Suppressor macrophage treated with lipopolysaccharide for 4 hours (primary cell): ENCODE measurements at regions not wholly inside any gene's neighbourhood (a gene's known extent, or its start where the extent isn't known, plus 50 kb on each side); places are given as distances from the start of the nearest gene placed in this dataset.
"Not testable (repeated sequence)": the region's sequence is repeated elsewhere in the genome, so short reads cannot be mapped to it uniquely, and the experiment has no call there.

ENCODE experiments used
- DNase-seq: peaks from one replicate; pipeline ENCODE4 v3.0.0-alpha.2; 2020

DNA sequence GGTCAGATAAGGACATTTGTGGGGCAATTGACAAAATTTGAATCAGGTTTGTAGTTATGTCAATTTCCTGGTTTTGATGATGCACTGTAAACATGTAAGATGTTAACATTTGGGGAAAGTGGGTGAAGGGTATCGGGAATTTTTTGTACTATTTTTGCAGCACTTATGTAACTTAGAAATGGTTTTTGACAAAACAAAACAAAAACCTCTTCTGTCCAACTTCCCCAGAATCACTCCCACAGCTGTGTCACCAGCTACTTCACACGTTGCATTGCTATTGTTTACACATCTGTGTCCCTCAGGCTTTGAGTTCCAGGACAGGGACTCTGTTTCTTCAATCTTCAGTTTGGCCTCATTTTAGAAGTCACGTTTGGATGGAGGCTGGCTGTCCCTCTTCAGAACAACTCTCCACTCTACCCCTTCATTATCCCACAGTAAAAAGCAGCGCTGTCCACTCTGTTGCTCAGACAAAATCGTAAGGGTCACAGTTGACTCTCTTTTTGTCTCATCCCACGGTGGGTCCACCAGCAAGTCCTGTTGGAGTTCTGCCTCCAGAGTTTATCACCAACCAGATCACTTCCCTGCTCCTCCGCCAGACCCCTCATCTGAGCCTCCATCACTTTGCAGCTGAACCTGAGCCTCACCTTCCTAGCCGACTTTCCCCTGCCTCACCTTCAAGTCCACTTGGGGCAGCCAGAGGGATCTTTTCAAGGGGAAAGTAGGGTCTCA, 63.2 kb downstream of the NENF start:
- peak; percentile 91 for DNase-seq

DNA sequence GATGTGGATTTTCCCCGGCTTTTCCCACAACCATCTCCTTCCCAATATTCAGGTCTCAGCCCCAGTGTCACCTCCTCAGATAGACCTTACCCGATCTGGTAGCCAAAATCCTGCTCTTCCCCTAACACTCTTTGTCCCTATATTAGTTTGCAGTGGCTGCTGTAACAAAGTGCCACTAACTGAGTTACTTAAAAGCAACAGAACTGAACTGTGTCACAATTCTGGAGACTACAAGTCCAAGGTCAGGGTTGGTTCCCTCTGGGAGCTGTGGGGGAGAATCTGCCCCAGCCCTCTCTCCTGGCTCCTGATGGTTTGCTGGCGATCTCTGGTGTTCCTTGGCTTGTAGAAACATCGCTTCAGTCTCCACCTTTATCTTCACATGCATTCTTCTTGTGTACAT, 64.0 kb downstream of the NENF start:
- DNase-seq, result peak; percentile 56

DNA sequence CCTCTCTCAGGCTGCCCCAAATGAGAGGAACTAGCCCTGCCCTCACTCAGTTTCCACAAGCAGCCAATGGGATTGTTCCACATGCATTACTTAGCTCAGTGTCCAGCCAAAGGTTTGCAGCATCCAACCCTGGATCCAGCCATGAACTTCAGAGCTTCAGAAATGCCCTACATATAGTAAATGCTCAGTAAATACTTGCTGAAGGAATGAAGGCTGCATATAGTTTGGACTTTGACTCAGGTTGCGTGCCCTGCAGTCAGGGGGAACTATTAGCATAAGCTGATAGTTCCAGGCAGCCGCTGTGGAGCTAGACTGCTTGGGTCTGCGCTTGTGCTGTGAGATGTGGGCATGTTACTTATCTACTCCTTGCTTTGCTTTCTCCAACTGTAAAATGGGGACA, 64.8 kb downstream of the NENF start:
- DNase-seq, result no peak

DNA sequence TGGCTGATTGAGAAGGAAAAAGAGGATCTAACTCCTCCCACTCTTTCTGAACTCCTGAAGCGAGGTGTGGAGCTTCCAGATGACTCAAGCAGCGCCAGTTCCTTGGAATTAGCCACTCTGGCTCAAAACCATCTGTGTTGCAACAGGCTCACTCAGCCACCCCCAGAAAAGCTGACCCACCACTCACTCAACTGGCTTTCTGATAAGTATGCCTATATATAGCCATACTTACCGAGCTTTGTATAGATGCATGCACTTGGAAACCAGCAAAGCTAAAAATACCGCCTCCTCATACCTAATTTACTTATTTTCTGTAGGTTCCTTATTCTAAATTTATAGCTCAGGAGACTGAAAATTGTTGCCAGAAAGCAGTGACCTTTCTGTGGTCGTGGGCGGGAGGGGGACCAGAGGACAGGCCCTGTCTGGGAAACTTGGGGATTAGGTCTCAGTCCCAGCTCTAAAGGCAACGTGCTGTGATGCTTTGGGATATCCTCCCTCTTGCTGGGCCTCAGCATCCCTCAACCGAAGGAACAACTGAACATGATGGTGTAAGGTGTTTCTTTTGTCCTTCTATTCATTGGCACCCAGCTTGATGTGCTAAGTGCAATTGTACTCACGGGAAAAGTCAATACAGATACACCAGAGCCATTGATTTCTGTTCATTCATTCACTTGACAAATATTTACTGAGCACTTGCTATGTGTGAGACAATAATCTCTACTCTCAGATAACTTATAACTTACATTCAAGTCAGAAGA, 65.7 kb downstream of the NENF start:
- peak; percentile 89 for DNase-seq

DNA sequence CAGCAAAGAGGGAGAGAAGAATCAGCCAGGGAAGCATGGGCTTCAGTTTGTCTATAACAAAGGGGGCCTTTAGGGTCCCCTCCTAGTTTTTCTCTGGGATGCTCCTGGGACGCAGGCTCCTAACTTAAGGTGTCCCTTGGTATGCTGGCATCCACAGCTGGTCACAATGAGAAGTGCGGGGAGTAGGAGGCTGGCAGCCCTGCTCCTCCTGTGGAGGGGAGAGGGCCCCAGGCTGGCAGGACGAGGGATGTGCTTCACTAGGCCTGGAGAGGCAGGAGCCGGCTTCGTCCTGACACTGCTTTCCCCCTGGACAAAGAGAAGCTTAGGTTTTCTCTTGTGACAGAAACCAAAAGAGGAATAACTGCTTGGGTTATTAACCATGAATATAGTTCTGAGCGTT, 67.6 kb downstream of the NENF start:
- no peak for DNase-seq

DNA sequence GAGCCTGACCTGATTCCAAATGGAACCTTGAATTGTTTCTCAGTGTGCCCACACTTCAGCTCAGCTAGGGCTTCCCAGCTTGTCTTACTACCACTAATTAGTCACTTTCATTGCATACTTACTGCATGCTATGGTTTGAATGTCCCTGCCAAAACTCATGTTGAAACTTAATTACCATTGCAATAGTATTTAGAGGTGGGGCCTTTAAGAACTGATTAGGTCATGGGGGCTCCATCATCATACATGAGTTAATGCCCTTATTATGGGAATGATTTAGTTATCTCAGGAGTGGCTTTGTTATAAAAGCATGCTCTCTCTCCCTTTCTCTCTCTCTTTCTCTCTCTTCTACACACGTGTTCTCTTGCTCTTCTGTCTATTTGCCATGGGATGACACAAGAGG, 68.3 kb downstream of the NENF start:
- DNase-seq, result peak; percentile 75

DNA sequence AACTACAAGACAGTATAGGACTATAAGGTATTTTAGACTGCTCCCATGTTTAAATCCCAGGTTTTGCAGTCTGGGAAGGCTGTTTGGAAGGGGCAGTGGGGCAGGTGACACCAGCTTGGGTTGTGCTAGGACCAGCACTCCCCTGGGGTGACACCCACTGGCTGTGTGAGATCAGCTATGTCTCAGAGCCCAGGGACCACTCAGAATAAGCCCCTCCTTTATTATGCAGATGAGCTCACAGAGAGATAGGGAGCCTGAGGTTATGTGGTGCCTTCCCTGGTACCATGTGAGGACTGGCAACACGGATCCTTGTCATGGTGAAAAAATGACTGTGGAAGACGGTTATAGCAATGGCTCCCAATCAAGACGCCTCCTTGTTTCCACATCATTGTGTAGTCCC, 71.0 kb downstream of the NENF start:
- no peak for DNase-seq

DNA sequence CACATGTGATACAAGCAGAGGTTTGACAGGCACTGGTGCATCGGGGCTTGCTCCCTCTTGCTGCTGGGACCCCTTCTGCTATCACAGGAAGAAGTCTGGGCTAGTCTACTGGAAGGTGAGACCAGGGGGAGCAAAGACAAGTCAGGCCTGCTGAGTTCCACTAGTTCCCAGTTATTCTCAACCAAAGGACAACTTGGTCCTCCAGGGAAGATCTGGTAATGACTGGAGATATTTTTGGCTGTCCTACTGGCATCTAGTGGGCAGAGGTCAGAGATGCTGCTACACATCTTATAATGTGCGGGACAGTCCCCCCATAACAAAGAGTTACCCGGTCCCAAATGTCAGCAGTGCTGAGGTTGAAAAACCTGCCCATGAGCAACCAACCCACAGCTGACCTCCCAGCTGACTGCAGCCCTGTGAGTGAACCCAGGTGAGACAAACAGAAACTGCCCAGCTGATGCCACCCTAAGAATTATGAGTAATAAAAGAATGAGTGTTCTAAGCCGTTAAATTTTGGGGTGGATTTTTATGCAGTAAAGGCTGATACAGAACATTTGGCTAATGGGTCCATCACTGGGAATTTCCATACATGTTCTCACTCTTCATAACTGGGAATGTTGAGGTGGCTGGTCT, 71.6 kb downstream of the NENF start:
- no peak for DNase-seq

DNA sequence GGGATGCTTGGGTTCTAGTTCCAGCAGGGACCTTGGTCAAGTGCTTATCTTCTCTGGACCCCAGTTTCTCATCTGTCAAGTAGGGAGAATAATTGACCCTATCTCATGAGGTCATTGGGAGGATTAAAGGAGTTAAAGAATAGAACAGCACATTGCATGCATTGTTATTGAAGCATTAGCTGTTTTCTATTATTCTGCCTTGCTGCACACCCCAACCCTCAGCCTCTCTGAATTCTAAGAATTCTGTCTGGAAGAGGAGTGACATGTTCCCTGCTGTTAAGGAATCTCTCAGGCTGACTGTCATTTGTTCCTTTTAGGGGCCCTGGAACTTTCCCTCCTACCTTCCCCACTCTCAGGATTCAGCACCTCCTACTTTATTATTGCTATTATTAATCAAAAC, 73.9 kb downstream of the NENF start:
- no peak for DNase-seq

DNA sequence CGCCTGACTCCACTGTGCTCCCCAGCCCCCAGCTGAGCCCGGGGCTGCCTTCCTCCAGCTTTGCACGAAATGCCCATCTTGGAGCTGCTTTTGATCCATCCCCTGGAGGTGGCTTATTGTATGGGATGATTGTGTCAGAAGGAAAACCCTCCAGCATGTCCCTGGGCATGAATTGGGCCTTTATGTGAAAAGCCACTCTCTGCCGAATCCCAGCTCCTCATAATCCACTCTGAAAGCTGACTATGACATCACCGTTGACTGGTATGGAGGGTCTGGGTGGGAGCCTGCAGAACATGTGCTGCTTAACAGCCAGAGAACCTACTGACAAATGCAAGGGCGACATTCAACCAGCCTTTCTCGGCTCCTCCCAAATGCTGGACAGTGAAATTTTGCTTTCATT, 74.6 kb downstream of the NENF start:
- DNase-seq, result no peak

DNA sequence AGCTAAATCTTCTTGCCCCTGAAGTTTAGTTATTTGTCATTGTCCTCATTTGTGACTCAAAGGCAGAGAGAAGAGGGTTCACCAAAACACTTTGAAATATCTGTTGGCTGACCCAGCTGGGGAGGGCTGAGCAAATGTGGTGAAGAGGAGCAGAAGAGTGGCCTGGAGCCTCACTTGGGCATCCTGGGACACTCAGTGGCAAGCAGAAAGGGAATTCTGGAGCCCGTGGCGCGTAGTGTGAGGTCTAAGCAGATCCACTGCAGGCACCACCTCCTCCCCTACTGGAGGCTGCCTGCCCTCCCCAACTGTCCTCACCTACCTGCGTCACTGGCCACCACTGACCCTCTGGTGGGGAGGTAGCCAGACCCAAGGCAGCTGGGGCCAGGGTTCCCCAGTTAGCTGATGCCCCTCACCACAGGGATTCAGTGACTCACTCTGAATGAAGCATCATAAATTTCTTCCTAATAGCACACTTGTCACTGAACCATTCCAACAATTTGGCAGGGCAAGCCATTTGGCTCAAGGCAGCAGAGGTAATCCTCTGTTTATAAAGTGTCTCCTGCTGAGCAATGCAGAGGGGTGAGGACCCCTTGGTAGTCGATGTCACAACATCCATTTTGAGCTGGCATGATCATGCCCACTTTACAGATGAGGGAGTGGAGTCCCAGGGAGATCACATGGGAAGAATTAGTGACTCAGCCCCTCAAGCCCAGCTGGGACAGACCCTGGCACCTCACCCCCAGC, 80.3 kb downstream of the NENF start:
- DNase-seq, result no peak

DNA sequence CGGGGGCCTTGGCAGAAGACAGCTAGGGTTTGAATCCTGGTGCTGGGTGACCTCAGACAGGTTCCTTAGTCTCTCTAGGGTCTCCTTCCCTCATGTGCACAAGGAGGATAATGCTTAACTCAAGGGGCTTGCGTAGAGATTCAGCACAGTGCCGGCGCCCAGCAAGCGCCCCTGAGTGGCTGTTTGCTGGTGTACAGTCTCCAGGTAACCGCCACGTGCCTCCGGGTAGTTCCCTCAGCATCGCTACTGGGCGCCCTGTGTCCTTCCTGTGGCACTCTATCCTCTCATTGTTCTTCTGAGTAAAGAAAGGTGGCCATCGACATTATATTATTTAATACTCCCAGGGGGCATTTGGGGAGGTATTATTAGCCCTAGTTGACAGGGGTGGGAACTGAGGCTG, 80.9 kb downstream of the NENF start:
- no peak for DNase-seq

DNA sequence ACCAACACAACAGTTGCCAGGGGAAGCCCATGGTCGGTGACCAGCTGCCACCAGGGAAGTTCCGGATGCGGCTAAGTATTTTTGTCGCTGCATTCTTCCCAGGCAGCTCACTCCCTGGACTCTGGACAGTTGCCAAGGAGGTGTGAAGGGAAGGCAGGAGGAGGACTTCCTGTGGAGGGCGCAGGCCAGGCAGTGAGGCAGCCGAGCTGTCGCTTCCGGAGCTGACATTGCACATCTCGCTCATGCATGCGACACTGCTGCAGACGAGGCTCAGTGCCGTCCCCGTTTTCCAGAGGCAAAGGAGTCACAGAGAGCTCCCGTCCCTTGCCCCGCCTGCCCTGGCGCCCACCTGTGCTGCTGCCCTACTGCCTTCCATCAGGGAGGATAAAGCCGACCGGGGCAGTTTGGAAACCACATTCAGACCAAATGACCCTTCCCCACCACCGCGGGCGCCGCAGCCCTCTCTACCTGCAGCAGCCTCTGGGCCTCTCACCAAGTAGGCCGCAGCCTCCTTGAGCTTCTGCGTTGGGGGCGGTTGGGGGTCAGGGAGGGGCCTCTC, 81.4 kb downstream of the NENF start:
- no peak for DNase-seq

DNA sequence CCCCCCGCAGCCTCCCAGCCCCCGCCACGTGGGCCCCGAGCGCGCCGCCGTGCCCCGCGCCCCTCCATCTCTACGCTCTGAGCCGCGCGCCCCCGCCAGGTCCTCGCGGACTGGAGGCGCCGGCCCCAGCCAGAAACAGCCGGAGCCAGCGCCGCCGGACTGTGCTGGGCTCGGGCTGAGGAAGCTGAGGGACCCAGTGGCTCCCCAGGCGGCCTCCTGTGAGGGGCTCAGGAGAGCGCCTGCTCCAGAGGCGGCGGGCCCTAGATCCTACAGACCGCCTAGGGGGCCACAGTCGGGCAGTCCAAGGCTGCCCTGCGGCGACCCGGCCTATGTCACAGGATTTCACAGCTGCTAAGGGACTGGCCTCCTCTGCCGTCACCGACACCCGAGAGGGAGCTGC, 82.1 kb downstream of the NENF start:
- no peak for DNase-seq

DNA sequence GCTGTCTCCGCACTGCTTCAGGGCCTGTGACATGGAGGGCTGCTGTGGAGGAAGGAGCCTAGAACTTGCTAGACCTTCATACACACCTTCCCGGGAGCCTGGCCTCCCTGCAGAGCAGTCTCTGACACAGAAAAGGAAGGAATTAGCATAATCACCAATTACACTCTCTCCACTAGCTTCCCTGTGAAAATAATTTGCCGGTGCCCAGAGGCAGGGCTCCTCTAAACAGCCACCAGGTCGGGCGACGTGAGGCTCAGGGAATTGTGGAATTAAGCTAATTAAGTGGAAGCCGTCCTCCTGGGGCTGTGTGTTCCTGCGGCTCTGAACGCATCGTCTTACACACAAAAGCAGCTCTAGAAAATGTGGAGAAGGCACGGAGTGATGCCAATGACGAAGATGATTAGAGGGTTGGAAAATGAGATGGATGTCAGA, 82.6 kb downstream of the NENF start:
- DNase-seq, result no peak

DNA sequence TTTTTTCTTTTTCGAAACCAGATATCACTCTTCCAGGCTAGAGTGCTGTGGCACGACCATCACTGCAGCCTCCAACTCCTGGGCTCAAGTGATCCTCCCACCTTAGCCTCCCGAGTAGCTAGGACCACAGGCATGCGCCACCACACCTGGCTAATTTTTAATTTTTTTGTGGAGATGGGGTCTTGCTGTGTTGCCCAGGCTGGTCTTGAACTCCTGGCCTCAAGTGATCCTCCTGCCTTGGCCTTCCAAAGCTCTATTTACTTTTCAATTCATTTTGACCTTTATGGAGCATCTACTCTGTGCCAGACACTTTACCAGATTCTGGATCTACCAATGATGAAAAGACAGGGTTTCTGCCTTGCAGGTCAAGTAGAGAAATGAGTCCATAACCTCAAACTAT, 83.3 kb downstream of the NENF start:
- not testable (repeated sequence) for DNase-seq

DNA sequence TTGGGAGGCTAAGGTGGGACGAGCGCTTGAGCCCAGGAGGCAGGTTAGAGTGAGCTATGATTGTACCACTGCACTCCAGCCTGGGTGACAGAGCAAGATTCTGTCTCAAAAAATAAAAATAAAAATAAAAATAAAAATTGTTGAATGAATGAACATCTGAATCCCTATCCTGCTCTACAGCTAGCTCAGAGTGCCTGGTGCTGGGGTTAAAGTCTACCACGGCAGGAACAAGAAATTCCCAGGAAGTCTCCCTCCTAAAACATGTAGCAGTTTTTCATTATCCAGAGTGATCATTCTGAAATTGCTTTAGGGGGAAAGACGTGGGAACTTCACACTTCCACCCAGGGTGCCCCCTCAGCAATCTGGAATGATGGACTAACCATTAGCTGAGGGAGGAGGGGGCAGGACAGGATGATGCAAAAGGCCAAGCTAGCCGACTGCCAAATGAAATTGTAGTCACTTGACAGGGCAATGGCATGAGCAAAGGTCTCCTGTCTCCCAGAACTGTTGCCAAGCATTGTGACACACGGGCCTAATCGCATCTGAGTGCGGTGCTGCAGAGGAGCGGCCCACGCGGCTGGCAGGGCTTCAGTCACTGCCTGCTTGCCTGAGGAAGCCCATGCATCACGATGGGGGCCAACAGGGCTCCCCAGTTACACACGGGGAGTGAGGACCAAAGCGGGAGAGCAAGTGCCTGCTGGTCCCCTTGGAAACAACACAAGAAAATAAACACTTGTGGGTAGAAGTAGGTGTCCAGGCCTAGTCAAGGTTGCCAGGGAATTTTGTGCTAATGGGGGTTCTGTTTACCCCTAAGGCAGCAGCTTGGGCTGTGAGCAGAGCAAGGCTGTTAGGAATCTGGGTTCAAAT, 85.7 kb downstream of the NENF start:
- DNase-seq, result peak; percentile 44

DNA sequence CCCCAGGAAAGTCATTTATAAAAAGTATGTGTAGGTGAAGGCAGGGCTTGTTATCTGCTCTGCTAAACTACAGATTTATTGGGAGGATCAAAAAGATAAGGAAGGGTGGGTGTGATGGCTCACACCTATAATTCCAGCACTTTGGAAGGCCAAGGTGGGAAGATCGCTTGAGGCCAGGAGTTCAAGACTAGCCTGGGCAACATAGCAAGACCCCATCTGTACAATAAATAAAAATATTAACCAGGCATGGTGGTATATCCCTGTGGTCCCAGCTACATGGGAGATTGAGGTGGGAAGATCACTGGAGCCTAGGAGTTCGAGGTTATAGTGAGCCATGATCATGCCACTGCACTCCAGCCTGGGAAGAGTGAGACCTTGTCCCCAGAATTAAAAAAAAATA, 86.4 kb downstream of the NENF start:
- DNase-seq, result no peak

DNA sequence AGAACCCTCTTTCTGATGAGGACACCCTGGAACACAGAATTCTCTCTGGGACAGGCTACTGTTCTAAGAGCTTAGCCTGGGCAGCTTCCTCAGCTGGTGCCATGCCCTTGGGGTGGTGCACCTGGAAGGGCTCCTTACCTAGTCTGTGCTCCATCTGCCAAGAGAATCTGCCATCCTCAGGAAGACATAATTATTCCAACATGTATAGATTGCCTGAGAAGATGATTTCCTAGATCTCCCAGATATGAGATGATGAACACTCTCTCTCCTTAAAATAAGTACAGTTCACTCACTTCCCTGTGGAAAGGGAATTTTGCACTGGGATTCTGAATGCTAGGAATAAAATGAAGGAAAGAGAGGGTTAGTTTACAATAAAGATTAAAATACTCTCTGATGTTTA, 87.6 kb downstream of the NENF start:
- no peak for DNase-seq

DNA sequence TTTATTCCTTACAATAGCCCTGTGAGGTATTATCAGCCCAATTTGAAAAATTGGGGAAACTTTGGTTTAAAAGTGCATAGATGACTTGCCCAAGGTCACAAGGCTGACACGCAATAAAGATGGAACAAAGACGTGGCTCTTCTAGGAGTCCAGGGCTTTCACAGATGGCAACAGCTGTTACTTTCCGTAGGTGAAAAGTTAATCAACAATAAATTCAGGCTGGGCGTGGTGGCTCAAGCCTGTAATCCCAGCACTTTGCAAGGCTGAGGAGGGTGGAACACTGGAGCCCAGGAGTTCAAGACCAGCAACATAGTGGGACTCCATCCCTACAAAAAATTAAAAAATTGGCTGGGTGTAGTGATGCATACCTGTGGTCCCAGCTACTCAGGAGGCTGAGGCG, 87.8 kb upstream of the ATF3 start:
- DNase-seq, result no peak

DNA sequence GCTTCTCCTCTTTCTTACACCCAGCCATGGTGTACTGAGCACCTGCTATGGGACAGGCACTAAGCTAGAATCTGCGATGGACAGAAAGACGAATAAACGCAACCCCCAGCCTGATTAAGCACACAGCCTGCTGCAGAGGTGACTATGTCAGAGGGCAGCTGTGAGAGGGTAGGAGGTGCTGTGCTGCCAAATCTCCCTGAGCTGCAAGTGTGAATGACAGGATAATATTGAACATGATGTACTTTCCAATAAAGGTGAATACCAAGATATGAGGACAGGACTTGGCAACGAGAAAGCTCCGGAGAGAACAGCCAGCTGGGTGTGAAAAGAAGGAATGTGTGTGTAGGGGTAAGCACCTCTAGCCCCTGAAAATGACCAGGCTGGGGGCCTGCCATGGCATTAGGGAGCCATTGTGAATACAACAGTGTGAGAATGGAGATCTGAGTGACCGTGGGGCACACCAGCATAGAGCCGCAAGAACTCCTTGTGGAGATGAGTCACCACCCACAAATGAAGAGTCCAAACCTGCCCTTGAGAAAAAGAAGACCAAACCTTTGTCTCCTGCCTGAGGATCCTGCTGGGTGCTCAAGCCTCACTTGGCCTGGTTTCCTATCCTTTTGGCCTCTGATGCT, 83.0 kb upstream of the ATF3 start:
- no peak for DNase-seq

DNA sequence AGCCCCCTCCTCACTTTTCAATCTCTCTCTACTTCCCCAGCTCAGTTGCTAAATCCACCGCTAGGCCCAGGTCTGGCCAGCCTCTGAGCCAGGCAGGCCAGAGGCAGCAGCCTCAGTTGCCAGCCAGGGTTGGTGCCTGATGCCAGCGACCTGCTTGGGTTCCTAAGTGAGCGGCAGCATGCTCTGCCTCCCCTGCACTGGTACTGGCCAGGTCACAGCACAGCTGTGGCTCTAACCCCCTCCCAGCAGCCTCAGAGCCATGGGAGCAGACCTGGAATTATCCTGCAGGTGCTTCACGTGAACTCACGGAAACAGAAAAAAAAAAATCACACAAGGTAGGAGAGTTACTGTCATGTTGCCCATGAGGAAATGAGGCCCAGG, 82.5 kb upstream of the ATF3 start:
- DNase-seq, result no peak
